ENCODE measurements at regions not wholly inside any gene's neighbourhood (a gene's known extent, or its start where the extent isn't known, plus 50 kb on each side); places are given as distances from the start of the nearest gene placed in this dataset.

GRCh38 chr1:95431235-95431634, 197.2 kb downstream of the RWDD3 start:
- Histone ChIP-seq H3K36me3 (no peaks in the 10 kb centered on the region), H3K4me1 (no peaks in the 10 kb centered on the region), H3K27ac (no peak overlapping the region), H3K27me3 (no peaks in the 10 kb centered on the region), H3K4me3 (no peak overlapping the region), H3K9me3 (no peaks in the 10 kb centered on the region)
- no peak for DNase-seq (ENCODE audit: low spot score in 2 of 2)
- intact Hi-C loops (cut with DNase I) = no loop called here
- TF ChIP-seq CTCF (IDR thresholded peaks at IDR 0.05) = no peak

GRCh38 chr1:95435611-95436010, 201.6 kb downstream of the RWDD3 start:
- intact Hi-C loops (cut with DNase I) = no loop called here
- DNase-seq (ENCODE audit: low spot score in 2 of 2) = no peak
- no peak overlapping the region for H3K4me3 ChIP-seq
- H3K4me1 ChIP-seq = no peaks in the 10 kb centered on the region
- no peaks in the 10 kb centered on the region for H3K27me3 ChIP-seq
- no peaks in the 10 kb centered on the region for H3K9me3 ChIP-seq
- no peak for TF ChIP-seq CTCF (IDR thresholded peaks at IDR 0.05)
- no peaks in the 10 kb centered on the region for H3K36me3 ChIP-seq
- H3K27ac ChIP-seq = no peak overlapping the region

GRCh38 chr1:95437011-95437410, 203.0 kb downstream of the RWDD3 start:
- Histone ChIP-seq H3K27me3 (no peaks in the 10 kb centered on the region), H3K36me3 (no peaks in the 10 kb centered on the region), H3K27ac (no peak overlapping the region), H3K4me3 (no peak overlapping the region), H3K9me3 (no peaks in the 10 kb centered on the region), H3K4me1 (no peaks in the 10 kb centered on the region)
- TF ChIP-seq CTCF (IDR thresholded peaks at IDR 0.05) = no peak
- no peak for DNase-seq (ENCODE audit: low spot score in 2 of 2)
- intact Hi-C loops (cut with DNase I) = no loop called here

- H3K27me3 ChIP-seq = no peaks in the 10 kb centered on the region
- no peak overlapping the region for H3K27ac ChIP-seq
- intact Hi-C loops (cut with DNase I) = no loop called here
- H3K4me1 ChIP-seq = no peaks in the 10 kb centered on the region
- H3K4me3 ChIP-seq = no peak overlapping the region
- no peak for TF ChIP-seq CTCF (IDR thresholded peaks at IDR 0.05)
- DNase-seq (ENCODE audit: low spot score in 2 of 2) = no peak
- no peaks in the 10 kb centered on the region for H3K9me3 ChIP-seq
- no peaks in the 10 kb centered on the region for H3K36me3 ChIP-seq
Measured at GRCh38 chr1:95437781-95438180, 203.8 kb downstream of the RWDD3 start.

GRCh38 chr1:95438218-95438948, 204.4 kb downstream of the RWDD3 start:
- Histone ChIP-seq H3K4me3 (no peak overlapping the region), H3K9me3 (no peaks in the 10 kb centered on the region), H3K4me1 (no peaks in the 10 kb centered on the region), H3K36me3 (no peaks in the 10 kb centered on the region), H3K27ac (no peak overlapping the region), H3K27me3 (no peaks in the 10 kb centered on the region)
- no peak for TF ChIP-seq CTCF (IDR thresholded peaks at IDR 0.05)
- DNase-seq (ENCODE audit: low spot score in 2 of 2) = no peak
- intact Hi-C loops (cut with DNase I) = no loop called here

- intact Hi-C loops (cut with DNase I) = no loop called here
- no peaks in the 10 kb centered on the region for H3K27me3 ChIP-seq
- TF ChIP-seq CTCF (IDR thresholded peaks at IDR 0.05) = no peak
Measured at GRCh38 chr1:95440511-95440910, 206.5 kb downstream of the RWDD3 start.

More at GRCh38 chr1:95440511-95440910, 206.5 kb downstream of the RWDD3 start:
- DNase-seq (ENCODE audit: low spot score in 2 of 2) = no peak
- Histone ChIP-seq H3K9me3 (no peaks in the 10 kb centered on the region), H3K4me1 (no peaks in the 10 kb centered on the region), H3K27ac (no peak overlapping the region), H3K36me3 (no peaks in the 10 kb centered on the region), H3K4me3 (no peak overlapping the region)
